Stimulated activated naive CD8-positive, alpha-beta T cell treated with anti-CD3 and anti-CD28 coated beads, Interleukin-15, Interleukin-2, amounts not matched to agents 100 U/mL and 50 U/mL, for 24 hours (primary cell): ENCODE measurements at regions not wholly inside any gene's neighbourhood (a gene's known extent, or its start where the extent isn't known, plus 50 kb on each side); places are given as distances from the start of the nearest gene placed in this dataset.
A peak's percentile ranks its signal among the peaks of the same experiment; 100 is the strongest.
"Not testable (repeated sequence)": the region's sequence is repeated elsewhere in the genome, so short reads cannot be mapped to it uniquely, and the experiment has no call there.

Experiments
- ATAC-seq: fragments of 150-1000 bp; cut with Tn5 transposase; one replicate; pipeline ENCODE4 v1.10.0; 2021
- DNase-seq: peaks from one replicate; pipeline ENCODE4 v3.0.0; 2021

- DNase-seq, result no peak
- no peak for ATAC-seq
Observed at GRCh38 chr7:24052572-24053260, 231.3 kb upstream of the NPY start.

DNA sequence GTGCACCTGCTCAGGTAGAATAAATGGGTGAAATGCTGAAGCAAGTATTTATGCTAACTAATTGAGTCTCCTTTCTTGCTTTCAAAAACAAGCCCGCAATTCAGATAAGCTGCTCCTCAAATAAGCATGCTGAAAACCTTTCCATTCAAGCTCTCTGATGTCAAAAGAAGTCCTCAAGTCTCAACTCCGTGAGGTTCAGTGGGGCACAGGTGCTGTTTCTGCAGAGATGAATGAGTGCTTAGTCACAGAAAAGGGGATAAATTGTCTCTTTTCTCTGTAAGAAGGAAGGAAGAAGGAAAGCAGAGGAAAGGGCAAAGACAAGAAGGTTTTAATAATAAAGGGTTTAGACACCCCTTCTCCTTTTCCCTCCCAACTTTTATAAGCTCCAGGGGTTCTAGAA, 229.8 kb upstream of the NPY start:
- ATAC-seq (no peak), DNase-seq (no peak)

DNA sequence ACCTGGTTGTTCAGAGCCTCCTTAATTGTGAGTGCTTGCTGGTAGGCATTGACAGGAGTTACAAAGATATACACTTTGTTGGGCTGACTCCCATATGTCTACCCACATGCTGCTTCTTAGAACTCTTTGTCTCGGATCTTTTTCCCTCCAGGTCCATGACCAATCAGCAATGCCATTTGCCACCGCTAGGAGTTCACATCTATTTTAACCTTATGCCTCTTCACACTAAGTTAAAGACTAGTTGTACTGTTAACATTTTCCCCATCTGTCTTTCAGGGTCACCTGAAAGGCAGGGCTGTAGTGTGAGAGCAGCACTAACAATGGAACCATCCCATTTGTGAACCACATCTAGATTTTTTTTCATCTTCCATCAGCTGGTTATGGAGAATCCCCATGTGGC, 226.7 kb upstream of the NPY start:
- ATAC-seq (no peak), DNase-seq (no peak)

DNA sequence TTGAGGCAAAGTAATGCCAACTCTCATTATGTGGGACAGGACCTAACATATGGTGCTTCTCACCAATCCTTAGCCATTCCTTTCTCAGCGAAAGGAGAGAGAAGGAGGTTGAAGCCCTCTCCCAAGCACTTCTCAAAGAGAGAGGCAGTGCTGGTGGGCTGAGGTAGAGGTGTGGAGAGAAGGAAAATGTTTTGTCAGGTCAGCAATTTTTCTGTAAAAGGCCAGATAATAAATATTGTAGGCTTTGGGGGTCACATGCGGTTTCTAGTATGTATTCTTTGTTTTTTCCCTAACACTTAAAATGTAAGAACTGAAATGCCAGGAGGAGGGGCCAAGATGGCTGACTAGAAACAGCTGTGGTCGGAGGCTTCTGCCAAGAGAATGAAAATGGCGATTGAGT, 225.0 kb upstream of the NPY start:
- ATAC-seq, result no peak
- DNase-seq, result no peak

DNA sequence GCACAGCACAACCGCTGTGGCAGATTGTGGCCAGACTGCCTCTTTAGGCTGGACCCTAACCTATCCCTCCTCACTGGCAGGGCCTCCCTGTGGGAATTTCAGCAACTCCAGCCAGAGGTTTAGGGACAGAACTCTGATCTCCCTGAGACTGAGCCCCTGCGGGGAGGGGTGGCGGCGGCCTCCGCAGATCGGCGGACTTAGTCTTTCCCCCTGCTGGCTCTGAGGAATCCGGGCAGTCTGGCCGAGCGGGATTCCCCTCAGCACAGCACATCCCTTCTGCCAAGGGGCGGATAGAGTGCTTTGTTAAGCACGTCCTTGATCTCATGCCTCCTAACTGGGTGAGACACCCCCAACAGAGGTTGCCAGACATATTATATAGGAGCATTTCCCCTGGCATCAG, 224.2 kb upstream of the NPY start:
- no peak for DNase-seq
- no peak for ATAC-seq

- DNase-seq (no peak), ATAC-seq (no peak)
Observed at GRCh38 chr7:24063721-24064120, 220.3 kb upstream of the NPY start.

GRCh38 chr7:24069751-24070150, 214.2 kb upstream of the NPY start:
- DNase-seq, result no peak
- no peak for ATAC-seq

DNA sequence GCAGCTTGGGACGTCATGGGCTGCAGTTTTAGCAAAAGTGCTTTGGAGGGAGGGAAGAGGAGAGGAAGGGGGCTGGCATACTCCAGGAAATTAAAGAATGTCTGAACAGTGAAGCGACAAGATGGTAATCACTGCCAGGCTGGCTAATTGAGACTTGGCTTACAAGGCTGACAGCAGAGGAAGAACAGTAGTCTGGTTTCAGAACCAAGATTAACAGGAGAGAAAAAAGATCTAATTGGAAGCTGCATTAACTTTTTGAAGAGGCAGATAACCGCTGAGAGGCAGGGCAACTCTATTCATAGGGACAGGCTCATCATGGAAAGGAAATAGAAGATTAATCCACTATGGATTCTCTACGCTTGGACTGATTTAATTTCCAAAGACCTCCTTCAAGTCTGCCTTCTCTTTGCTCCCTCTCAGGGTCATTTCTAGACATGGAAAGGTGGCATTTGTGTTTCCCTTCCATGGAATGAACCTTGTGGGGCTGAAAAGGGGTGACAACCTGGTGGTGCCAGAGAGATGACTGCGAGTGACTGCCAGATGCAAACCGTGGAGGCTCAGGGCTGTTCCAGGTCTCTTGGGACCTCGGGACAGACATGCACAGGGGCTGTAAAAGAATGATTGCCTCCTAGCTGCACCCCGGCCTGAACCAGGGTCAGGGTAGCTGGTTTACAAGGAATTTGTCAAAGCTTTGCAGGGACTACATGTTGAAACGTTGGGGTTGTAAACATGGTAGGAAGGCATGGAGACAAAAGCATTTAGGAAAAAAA, 210.2 kb upstream of the NPY start:
- DNase-seq, result no peak
- ATAC-seq, result no peak

- DNase-seq, result no peak
- no peak for ATAC-seq
Observed at GRCh38 chr7:24075426-24075810, 208.6 kb upstream of the NPY start.

DNA sequence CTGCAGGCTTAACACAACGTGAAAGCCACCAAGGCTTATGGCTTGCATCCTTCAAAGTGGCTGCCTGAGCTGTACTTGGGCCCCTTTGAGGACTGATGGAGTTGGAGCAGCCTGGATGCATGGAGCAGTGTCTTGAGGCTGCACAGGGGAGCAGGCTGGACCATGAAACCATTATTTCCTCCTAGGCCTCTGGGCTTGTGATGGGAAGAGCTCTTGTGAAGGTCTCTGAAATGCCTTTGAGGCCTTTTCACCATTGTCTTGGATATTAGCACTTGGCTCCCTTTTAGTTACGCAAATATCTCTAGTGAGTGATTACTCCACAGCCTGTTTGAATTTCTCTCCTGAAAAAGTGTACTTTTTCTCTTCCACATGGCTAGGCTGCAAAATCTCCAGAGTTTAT, 201.2 kb upstream of the NPY start:
- ATAC-seq, result no peak
- DNase-seq, result no peak

- DNase-seq, result no peak
- peak; percentile 23 for ATAC-seq
Observed at GRCh38 chr7:24102988-24103387, 181.0 kb upstream of the NPY start.

- DNase-seq, result no peak
Observed at GRCh38 chr7:24108906-24109376, 175.0 kb upstream of the NPY start.

DNA sequence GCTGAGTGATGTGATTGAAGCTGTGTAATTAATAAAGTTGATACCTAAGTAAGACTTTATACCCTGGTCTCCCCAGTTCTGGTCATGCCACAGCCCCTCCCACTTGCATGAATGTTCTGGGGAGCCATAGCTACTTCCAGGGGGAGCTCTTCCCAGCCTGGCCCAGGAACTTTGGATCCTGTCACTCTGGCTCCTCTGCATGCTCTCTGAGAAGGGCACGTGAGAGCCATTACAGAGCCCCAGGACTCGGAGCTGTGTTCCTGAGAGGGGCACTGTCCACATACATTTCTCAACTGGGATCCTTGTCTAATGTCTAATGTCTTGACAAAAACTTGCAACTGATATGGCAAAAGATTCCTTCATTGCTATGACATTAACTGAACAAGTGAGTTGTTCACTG, 173.9 kb upstream of the NPY start:
- DNase-seq (no peak), ATAC-seq (no peak)

More at GRCh38 chr7:24108906-24109376, 175.0 kb upstream of the NPY start:
- ATAC-seq, result no peak

DNA sequence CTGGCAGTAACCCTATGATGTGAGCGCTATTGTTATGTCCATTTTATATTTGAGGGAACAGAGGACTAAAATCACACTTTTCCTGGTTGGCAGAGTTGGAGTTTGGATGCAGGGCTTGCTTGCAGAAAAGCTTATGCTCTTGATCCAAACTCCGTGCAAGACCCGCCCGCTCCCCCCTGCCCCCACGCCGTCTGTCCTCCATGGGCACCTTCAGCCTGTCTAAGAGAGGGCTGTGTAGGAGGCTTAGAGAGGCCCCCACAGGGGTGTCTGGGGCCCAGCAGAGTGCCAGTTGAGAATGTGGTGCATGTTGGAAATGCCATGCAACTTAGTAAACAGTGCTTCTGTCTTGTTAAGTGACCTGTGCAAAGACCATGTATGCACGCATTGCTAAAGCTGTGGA, 170.5 kb upstream of the NPY start:
- ATAC-seq (no peak), DNase-seq (no peak)

DNA sequence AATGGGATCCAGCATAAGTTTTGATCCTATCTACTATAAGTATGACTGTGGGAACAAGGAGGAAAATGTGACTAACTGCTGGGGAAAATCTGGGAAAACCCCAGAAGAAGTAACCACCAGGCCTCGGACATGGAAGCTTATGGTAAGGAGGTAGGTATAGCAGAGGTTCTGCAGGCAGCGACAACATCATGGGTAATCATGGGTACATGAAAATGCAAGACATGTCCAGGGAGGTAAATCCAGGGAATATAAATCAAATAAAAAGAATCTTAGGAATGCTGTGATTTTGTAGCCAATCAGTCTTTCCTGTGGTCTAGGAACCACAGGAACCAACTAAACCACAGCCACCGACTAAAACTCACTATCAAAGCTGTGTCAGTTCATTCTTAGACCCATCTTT, 168.3 kb upstream of the NPY start:
- ATAC-seq (no peak), DNase-seq (no peak)

- not testable (repeated sequence) for DNase-seq, ATAC-seq
Observed at GRCh38 chr7:24117903-24118499, 166.0 kb upstream of the NPY start.

- DNase-seq (no peak), ATAC-seq (no peak)
Observed at GRCh38 chr7:24119852-24120251, 164.1 kb upstream of the NPY start.

DNA sequence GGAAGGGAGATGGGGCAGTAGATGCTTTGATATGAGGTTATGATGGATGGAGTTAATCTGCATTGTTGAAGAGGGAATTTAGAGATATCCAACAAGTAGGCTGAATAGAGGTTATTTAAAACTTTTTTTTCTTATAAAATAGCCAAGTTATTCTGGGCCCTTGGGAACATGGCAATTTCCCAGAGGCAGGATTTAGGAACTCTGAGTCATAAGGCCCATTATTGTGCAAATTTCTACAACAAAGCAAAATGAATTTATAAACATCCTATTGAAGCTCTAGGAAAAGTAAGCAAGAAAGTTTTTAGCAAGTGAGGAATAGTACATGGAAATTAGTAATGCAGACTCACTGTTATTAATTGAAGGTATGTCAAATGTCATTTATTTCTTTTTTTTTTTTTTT, 160.9 kb upstream of the NPY start:
- no peak for ATAC-seq
- DNase-seq, result no peak

DNA sequence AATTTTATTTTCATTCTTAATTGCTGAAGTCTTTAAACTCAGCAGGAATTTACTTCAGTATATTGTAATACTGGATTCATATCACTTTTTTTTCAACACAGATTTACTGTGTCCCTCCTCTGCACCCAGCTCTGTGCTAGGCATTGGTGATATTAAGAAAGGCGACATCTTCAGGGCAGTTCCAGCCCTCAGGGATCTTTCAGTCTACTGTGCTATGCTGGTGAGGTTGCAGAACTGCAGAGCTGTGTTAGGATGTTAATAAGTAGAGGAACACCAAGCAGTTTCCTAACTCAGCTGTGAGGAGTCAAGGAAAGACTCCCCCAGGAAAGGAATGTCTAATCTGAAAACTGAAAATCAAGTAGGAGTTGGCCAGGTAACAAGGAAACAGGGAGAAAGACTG, 158.2 kb upstream of the NPY start:
- ATAC-seq (no peak), DNase-seq (no peak)

DNA sequence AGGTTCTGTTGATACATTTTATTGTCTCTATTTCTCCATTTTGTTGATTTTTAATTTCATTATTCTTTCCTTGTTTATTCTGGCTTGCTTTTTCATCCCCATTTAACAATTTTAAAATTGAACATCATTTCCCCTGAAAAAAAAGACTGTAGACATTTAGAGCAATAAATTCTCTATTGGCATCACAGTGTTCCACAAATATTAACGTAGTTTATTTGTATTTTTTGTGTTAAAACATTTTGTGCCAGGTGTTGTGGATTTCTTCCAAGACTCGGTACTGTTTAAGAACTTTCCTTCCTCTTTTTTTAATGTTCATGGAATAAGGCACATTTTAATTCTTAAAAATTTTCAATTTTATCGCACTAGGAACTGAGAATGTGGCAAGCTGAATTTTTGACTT, 156.1 kb upstream of the NPY start:
- no peak for DNase-seq
- no peak for ATAC-seq

- DNase-seq, result no peak
- ATAC-seq, result no peak
Observed at GRCh38 chr7:24129597-24129996, 154.4 kb upstream of the NPY start.

- DNase-seq (no peak), ATAC-seq (no peak)
Observed at GRCh38 chr7:24130631-24131030, 153.4 kb upstream of the NPY start.

DNA sequence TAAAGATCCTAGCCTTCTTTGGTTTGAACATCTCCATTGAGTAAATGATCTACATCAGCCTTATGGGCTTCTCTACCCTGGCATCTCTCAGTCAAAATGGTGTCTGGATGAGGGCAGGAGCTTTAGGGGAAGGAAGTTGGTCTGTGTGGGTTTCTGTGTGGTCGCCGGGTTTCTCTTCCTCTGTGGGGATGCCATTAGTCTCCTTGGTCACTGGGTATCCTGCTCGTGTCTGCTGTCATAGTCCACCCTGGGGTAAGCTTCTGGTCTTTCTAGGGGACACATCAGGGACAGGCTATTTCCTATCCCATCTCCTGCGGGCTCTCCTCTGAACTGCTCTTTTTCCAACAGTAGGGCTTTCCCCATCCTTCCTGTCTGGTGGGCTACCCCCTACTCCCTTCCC, 150.3 kb upstream of the NPY start:
- ATAC-seq (no peak), DNase-seq (no peak)

DNA sequence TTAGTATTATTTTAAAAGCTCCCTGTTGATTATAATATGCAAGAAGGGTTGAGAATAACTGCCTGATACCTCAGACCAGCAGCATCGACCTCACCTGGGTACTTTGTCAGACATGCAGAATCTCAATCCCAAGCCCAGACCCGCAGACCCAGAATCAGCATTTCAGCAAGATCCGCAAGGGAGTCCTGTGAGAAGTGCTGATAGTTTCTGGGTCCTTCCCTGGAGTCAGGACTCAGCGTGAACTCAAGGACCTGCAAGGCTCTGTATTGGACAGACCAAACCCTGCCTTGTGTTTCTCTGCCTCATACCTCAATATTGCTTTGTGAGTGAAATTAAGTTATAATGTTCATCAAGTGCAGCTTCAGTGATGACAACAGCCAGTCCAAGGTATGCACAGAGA, 149.5 kb upstream of the NPY start:
- DNase-seq (no peak), ATAC-seq (no peak)
